Adrenal gland (tissue), 9 donors: ENCODE measurements at regions not wholly inside any gene's neighbourhood (a gene's known extent, or its start where the extent isn't known, plus 50 kb on each side); places are given as distances from the start of the nearest gene placed in this dataset.

Experiments used
- DNase-seq, 7 donors: peaks; one replicate each; pipeline ENCODE4 v3.0.0-alpha.2; 2019 to 2020
- H3K27ac ChIP-seq, 5 donors: fragments of 200-600 bp; sonication (generic) in 4 of 5; 1 replicate in 3 of 5; 2 replicates in 2 of 5; pipeline versions ENCODE4 v1.5.1 to v1.8.0; 2016 to 2020; ENCODE audit warnings: mild to moderate bottlenecking in 1 of 5
- H3K27me3 ChIP-seq: fragments of 200-600 bp; 2 replicates; pipeline ENCODE4 v1.8.0; 2021
- H3K36me3 ChIP-seq, 2 donors: fragments of 200-600 bp; replicated peaks in 1 of 2; 1 replicate in 1 of 2; 2 replicates in 1 of 2; pipeline versions ENCODE4 v1.5.1 to v1.8.0; 2018 to 2022
- H3K4me1 ChIP-seq, 2 donors: fragments of 200-600 bp; replicated peaks in 1 of 2; 1 replicate in 1 of 2; 2 replicates in 1 of 2; pipeline versions ENCODE4 v1.5.1 to v1.8.0; 2018 to 2021
- H3K4me3 ChIP-seq, 4 donors: fragments of 200-600 bp; sonication (generic) in 3 of 4; one replicate each; pipeline ENCODE4 v1.5.1; 2016 to 2018
- H3K9me3 ChIP-seq, 3 donors: fragments of 200-600 bp; sonication (generic) in 1 of 3; replicated peaks in 1 of 3; 1 replicate in 2 of 3; 2 replicates in 1 of 3; pipeline versions ENCODE4 v1.5.1 to v1.8.0; 2016 to 2021
- CTCF ChIP-seq, 6 experiments: fragments of 450-650 bp in 4 of 6; fragments of 200-600 bp in 2 of 6; sonication (generic) in 1 of 6; IDR thresholded peaks; 1 replicate in 5 of 6; 2 replicates in 1 of 6; pipeline versions ENCODE4 v1.5.1 to v1.8.0; 2016 to 2021; ENCODE audit warnings: antibody characterized with exemption in 6 of 6, mild to moderate bottlenecking in 2 of 6, moderate library complexity in 1 of 6
- POLR2A ChIP-seq, 2 donors: fragments of 450-650 bp; IDR thresholded peaks; one replicate each; pipeline ENCODE4 v1.6.1; 2017; ENCODE audit warnings: antibody characterized with exemption in 2 of 2, mild to moderate bottlenecking in 2 of 2, moderate library complexity in 1 of 2
- WGBS, 4 donors: extraction: QIAGEN DNeasy Blood & Tissue Kit in 2 of 4; methylation state at CpG; one replicate each; pipeline versions ENCODE4 v1.1.5 to v1.1.7; 2013 to 2017; 5-methylcytosine and 5-hydroxymethylcytosine counted together
- intact Hi-C, 2 donors: fragments of 100-400 bp; cut with DNase I; formaldehyde crosslinking; loops; one replicate each; pipeline versions ENCODE4 v1.14.1 to v1.15.0; 2022 to 2023
- donor health status: healthy with polysubstance abuse.
- donor health status: Bipolar disorder and iron deficiency.
- donor health status: DM: yes; HTN: yes; CAD: no.
- donor health status: DM: no; HTN: no; CAD: no.
- donor health status: DM: no; HTN: no; CAD: no.

GRCh38 chr18:65988386-65988785, 237.6 kb downstream of the CDH7 start:
- no peak for DNase-seq
- H3K4me3 ChIP-seq: no peak overlapping the region
- intact Hi-C loops: no loop called here
- H3K27ac ChIP-seq: no peak overlapping the region
- no peaks in the 10 kb centered on the region for H3K9me3 ChIP-seq
- TF ChIP-seq CTCF (IDR thresholded peaks at IDR 0.05) (no peak), POLR2A (IDR thresholded peaks at IDR 0.05) (no peak)
- 52 to 80% (median 56%) methylated on average over 1 of the region's 1 CpG for WGBS, 4 donors
- no peaks in the 10 kb centered on the region for H3K36me3 ChIP-seq
- no peaks in the 10 kb centered on the region for H3K27me3 ChIP-seq
- no peaks in the 10 kb centered on the region for H3K4me1 ChIP-seq

GRCh38 chr18:65983750-65984149, 232.9 kb downstream of the CDH7 start:
- DNase-seq: no peak
- H3K36me3 ChIP-seq: no peaks in the 10 kb centered on the region
- no peaks in the 10 kb centered on the region for H3K4me1 ChIP-seq
- intact Hi-C loops: no loop called here
- H3K27ac ChIP-seq: no peak overlapping the region
- 37 to 47% (median 41%) methylated on average over 1 of the region's 1 CpG for WGBS, 4 donors
- no peaks in the 10 kb centered on the region for H3K9me3 ChIP-seq
- H3K4me3 ChIP-seq: no peak overlapping the region
- no peaks in the 10 kb centered on the region for H3K27me3 ChIP-seq
- TF ChIP-seq POLR2A (IDR thresholded peaks at IDR 0.05) (no peak), CTCF (IDR thresholded peaks at IDR 0.05) (no peak)

- Histone ChIP-seq H3K27ac (no peak overlapping the region), H3K27me3 (no peaks in the 10 kb centered on the region), H3K4me3 (no peak overlapping the region), H3K4me1 (no peaks in the 10 kb centered on the region), H3K9me3 (no peaks in the 10 kb centered on the region), H3K36me3 (no peaks in the 10 kb centered on the region)
- DNase-seq: no peak
- WGBS, 4 donors: 58 to 65% (median 62%) methylated on average over 3 of the region's 3 CpGs
- no peak for TF ChIP-seq POLR2A (IDR thresholded peaks at IDR 0.05)
- no peak for TF ChIP-seq CTCF (IDR thresholded peaks at IDR 0.05)
- intact Hi-C loops: no loop called here
Measured at GRCh38 chr18:65975536-65975935, 224.7 kb downstream of the CDH7 start.

- H3K36me3 ChIP-seq: no peaks in the 10 kb centered on the region
- H3K27me3 ChIP-seq: no peaks in the 10 kb centered on the region
- no peaks in the 10 kb centered on the region for H3K4me1 ChIP-seq
- TF ChIP-seq CTCF (IDR thresholded peaks at IDR 0.05) (no peak), POLR2A (IDR thresholded peaks at IDR 0.05) (no peak)
- 68 to 75% (median 71%) methylated on average over 3 of the region's 3 CpGs for WGBS, 4 donors
- no peak for DNase-seq
- H3K4me3 ChIP-seq: no peak overlapping the region
- H3K9me3 ChIP-seq: no peaks in the 10 kb centered on the region
- intact Hi-C loops: no loop called here
- H3K27ac ChIP-seq: no peak overlapping the region
Measured at GRCh38 chr18:65974758-65975157, 223.9 kb downstream of the CDH7 start.
